Thymus (tissue), 11 donors: ENCODE measurements at regions not wholly inside any gene's neighbourhood (a gene's known extent, or its start where the extent isn't known, plus 50 kb on each side); places are given as distances from the start of the nearest gene placed in this dataset.
A peak's percentile ranks its signal among the peaks of the same experiment; 100 is the strongest.

ENCODE experiments used
- DNase-seq, 9 donors: peaks; one replicate each; pipeline ENCODE4 v3.0.0-alpha.2; 2013; ENCODE audit warnings: low spot score in 9 of 9, low read depth in 6 of 9, missing footprints in 1 of 9
- H3K27ac ChIP-seq, 2 donors: one replicate each; pipeline ENCODE4 v1.5.1; 2013; ENCODE audit warnings: control low read depth in 1 of 2, low read depth in 1 of 2, low read length in 1 of 2, mild to moderate bottlenecking in 1 of 2, moderate library complexity in 1 of 2
- H3K27me3 ChIP-seq, 2 donors: one replicate each; pipeline ENCODE4 v1.5.1; 2013; ENCODE audit warnings: low read length in 1 of 2; ENCODE audit not compliant: control insufficient read depth in 2 of 2, insufficient read depth in 1 of 2
- H3K36me3 ChIP-seq, 2 donors: one replicate each; pipeline ENCODE4 v1.5.1; 2013; ENCODE audit warnings: low read length in 1 of 2, mild to moderate bottlenecking in 1 of 2, moderate library complexity in 1 of 2; ENCODE audit not compliant: control insufficient read depth in 2 of 2, insufficient read depth in 2 of 2
- H3K4me1 ChIP-seq, 2 donors: one replicate each; pipeline ENCODE4 v1.5.1; 2013; ENCODE audit warnings: low read length in 2 of 2; ENCODE audit not compliant: control insufficient read depth in 2 of 2, insufficient read depth in 2 of 2
- H3K4me3 ChIP-seq, 2 donors: one replicate each; pipeline ENCODE4 v1.5.1; 2013; ENCODE audit warnings: low read length in 2 of 2, control low read depth in 1 of 2, mild to moderate bottlenecking in 1 of 2
- H3K9me3 ChIP-seq, 2 donors: one replicate each; pipeline ENCODE4 v1.5.1; 2013; ENCODE audit warnings: low read length in 1 of 2, mild to moderate bottlenecking in 1 of 2; ENCODE audit not compliant: control insufficient read depth in 2 of 2, insufficient read depth in 1 of 2
- WGBS: extraction: QIAGEN DNeasy Blood & Tissue Kit; methylation state at CpG from one replicate; pipeline ENCODE4 v1.1.7; 2013; 5-methylcytosine and 5-hydroxymethylcytosine counted together
- donor health status: healthy.

DNA sequence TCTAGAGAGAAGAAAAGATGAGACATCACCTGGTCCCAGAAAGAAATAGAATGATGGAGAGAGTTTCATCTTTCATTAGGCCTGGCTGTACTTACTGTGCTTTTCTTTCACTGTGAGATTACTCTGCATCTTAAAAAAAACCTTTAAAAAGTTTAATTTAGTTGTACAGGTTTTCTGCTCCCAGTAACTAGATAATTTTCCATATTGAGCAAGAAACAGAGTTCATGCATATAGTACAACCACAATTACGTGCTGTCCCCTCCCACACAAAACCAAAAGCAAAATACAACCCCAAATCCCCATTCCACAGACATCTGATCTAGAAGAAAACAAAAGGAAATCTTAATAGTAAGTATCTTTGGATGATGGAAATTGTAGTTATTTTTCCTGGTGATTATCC, 371.2 kb downstream of the SH2D1A start:
- 67% methylated on average over 1 of the region's 1 CpG for WGBS
- H3K36me3 ChIP-seq, result no peaks in the 10 kb centered on the region
- DNase-seq, result no peak
- no peaks in the 10 kb centered on the region for H3K27me3 ChIP-seq
- H3K9me3 ChIP-seq, result no peaks in the 10 kb centered on the region
- no peak overlapping the region for H3K27ac ChIP-seq
- H3K4me1 ChIP-seq, result no peaks in the 10 kb centered on the region
- H3K4me3 ChIP-seq, result no peak overlapping the region

DNA sequence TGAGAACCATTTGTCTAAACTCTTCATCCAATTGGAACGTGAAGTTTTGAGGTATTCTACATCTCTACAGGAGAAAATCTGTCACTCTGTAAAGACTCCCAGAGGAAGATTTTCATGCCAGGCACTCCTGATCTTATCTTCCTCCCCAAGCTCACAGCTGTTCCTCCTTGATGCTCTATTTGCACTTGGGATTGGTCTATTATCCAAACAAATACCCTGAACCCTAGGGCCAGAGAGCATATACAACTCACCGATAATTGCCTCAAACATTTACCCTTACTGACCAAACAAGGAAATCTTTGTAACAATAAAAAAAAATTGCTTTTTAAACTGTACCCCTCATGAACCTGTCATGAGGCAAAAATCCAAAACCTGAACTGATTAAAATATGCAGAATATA, 372.7 kb downstream of the SH2D1A start:
- Histone ChIP-seq H3K27me3 (no peaks in the 10 kb centered on the region), H3K4me3 (no peak overlapping the region), H3K27ac (no peak overlapping the region), H3K36me3 (no peaks in the 10 kb centered on the region), H3K4me1 (no peaks in the 10 kb centered on the region), H3K9me3 (no peaks in the 10 kb centered on the region)
- 94% methylated on average over 2 of the region's 2 CpGs for WGBS
- DNase-seq, result no peak

DNA sequence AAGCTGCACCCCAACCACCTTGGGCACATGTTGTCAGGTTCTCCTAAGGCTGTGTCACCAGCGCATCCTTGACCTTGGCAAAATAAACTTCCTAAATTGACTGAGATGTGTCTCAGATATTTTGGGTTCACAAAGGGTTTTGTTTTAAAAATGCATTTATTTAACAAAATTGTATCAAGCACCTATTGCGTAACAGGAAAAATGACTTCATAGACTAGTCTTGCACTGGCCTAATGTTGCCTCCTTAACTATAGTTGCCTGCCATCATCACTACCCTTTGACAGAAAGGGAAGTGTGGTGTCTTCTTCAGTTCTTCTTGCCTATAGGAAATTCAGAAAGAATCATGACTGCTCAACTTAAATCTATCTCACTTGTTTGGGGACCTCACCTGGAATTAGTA, 374.2 kb downstream of the SH2D1A start:
- 99% methylated on average over 2 of the region's 2 CpGs for WGBS
- no peaks in the 10 kb centered on the region for H3K27me3 ChIP-seq
- H3K9me3 ChIP-seq, result no peaks in the 10 kb centered on the region
- H3K27ac ChIP-seq, result no peak overlapping the region
- no peak for DNase-seq
- H3K4me3 ChIP-seq, result no peak overlapping the region
- H3K4me1 ChIP-seq, result peaks cover 5 to 9% of the 10 kb centered on the region in 2 donors
- H3K36me3 ChIP-seq, result no peaks in the 10 kb centered on the region

DNA sequence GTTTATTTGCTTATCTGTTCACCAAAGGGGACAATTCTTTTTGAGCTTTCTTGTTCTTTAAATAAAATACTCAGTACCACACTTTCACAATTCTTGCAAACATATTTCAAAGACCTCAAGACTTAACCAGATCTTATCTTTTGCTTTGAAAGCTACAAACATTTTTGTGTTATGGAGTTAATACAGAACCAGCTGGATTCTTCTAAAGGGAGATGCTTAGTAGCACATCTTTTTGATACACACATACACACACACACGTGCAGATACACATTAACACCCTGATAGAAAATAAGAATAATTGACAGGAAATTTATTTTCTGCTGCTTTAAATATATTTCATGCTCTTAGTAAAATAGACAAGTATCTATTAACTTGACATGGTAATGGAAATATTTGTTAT, 379.1 kb downstream of the SH2D1A start:
- Histone ChIP-seq H3K27ac (peak overlapping the region in 1 of 2 donors; percentile 85), H3K4me1 (peaks cover 8 to 20% of the 10 kb centered on the region in 2 donors), H3K27me3 (no peaks in the 10 kb centered on the region), H3K4me3 (no peak overlapping the region), H3K36me3 (no peaks in the 10 kb centered on the region), H3K9me3 (no peaks in the 10 kb centered on the region)
- 9% methylated on average over 1 of the region's 1 CpG for WGBS
- peak in 6 of 9 donors; percentile 39 to 73 (median 44) for DNase-seq

DNA sequence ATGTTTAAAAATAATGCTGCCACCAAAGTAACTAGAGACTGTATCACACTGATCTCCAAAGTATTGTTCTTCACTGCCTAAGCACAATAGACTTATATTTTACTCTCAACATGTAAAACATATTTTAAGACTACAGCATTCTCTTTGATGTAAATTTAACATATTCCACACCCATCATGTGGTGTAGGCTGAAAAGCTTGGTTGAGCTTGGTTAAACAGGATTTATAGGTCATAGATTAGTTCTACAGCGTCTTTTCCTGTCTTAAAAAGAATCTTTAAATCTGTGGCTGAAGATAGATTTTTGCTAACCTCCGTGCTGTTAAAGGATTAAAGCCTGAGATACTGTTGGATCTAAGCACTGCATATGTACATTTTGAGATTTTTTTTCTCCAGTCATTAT, 379.9 kb downstream of the SH2D1A start:
- no peak overlapping the region for H3K4me3 ChIP-seq
- H3K4me1 ChIP-seq, result peaks cover 8 to 20% of the 10 kb centered on the region in 2 donors
- DNase-seq, result peak in 6 of 9 donors; percentile 28 to 67 (median 34)
- H3K36me3 ChIP-seq, result no peaks in the 10 kb centered on the region
- H3K9me3 ChIP-seq, result no peaks in the 10 kb centered on the region
- WGBS, result 8% methylated on average over 2 of the region's 2 CpGs
- peak overlapping the region in 1 of 2 donors; percentile 85 for H3K27ac ChIP-seq
- H3K27me3 ChIP-seq, result no peaks in the 10 kb centered on the region

DNA sequence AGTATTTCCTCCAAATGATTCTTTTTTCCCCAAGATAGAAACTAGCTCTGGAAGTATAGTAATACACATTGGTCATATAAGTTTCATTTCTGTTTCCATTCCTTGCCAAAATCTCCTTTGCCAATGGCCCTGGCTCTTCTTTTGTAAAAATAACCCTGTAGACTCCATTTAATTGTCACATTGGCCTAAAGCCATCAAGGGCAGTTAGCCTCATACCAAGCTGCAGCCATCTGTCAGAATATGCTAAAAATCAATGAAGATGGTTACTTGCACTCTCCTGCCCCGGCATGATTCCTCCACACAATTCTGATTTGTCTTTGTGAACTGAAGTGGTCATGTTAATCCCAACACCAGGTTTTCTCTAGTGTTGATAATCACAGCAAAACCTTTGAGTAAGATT, 380.5 kb downstream of the SH2D1A start:
- Histone ChIP-seq H3K36me3 (no peaks in the 10 kb centered on the region), H3K4me1 (peaks cover 8 to 20% of the 10 kb centered on the region in 2 donors), H3K27ac (peak overlapping the region in 1 of 2 donors; percentile 85), H3K4me3 (no peak overlapping the region), H3K9me3 (no peaks in the 10 kb centered on the region), H3K27me3 (no peaks in the 10 kb centered on the region)
- WGBS, result 97% methylated on average over 1 of the region's 1 CpG
- no peak for DNase-seq

DNA sequence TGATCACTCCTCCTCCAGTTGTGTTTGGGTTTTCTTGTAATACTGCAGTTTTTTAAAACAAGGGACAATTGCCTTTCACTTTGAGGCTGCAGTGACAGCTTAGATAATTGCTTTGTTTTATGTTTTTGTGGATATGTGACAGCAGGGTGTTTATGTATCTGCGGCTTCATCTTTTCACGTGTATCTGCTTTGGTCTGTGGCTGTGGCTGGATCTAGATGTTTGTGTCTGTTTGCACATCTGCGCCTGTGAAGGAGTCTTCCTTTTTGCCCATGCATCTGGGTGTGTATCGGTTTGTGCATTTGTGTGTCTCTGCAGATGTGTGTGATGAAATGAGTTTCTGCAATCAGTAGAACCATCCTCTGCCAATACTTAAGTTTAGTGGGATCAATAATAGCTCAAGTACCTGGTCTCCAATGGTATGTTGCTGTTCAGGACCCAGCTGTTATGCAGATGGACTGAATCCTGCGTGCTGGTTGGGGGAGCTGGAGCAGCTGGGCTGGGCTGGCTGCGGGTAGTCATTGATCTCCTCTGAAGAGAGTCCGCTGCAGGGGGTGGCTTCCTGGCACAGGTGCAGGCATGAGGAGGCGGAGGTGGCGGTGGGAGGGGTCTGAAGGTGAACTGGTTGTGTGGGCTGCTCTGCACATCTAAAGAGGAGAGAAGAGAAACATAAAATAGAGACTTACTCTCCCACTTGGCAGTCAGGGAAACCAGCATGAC, 390.3 kb downstream of the SH2D1A start:
- peaks cover 13 to 42% of the 10 kb centered on the region in 2 donors for H3K4me1 ChIP-seq
- 7% methylated on average over 9 of the region's 9 CpGs for WGBS

DNA sequence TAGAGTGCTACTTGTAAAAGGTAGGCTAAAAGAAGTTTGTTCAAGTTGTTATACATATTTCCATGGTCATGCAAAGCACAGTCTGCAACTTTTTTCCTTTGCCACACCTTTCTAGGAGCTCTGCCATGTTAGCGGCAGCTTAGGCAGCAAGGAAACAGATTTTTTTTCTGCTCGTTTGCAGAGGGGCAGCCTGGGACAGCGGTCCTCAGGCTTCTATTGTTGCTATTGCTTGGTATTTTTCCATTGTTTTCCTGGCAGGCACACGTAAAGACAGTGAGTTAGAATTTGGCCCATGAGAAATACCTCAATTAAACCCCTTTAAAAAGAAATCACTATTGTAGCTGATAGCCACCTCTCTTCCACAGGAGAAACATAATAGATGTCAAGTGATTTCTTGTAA, 391.4 kb downstream of the SH2D1A start:
- no peak for DNase-seq
- no peaks in the 10 kb centered on the region for H3K9me3 ChIP-seq
- no peak overlapping the region for H3K4me3 ChIP-seq
- H3K36me3 ChIP-seq, result no peaks in the 10 kb centered on the region
- WGBS, result 80% methylated on average over 4 of the region's 4 CpGs
- H3K27me3 ChIP-seq, result no peaks in the 10 kb centered on the region
- H3K27ac ChIP-seq, result peak overlapping the region; percentile 83 to 96
- peaks cover 12 to 37% of the 10 kb centered on the region in 2 donors for H3K4me1 ChIP-seq

More for the DNA sequence above, 390.3 kb downstream of the SH2D1A start:
- H3K4me3 ChIP-seq, result peak overlapping the region; percentile 4 to 32
- no peaks in the 10 kb centered on the region for H3K9me3 ChIP-seq
- peak; percentile 55 to 92 (median 83) for DNase-seq
- peak overlapping the region; percentile 84 to 96 for H3K27ac ChIP-seq
- H3K36me3 ChIP-seq, result no peaks in the 10 kb centered on the region
- H3K27me3 ChIP-seq, result no peaks in the 10 kb centered on the region

DNA sequence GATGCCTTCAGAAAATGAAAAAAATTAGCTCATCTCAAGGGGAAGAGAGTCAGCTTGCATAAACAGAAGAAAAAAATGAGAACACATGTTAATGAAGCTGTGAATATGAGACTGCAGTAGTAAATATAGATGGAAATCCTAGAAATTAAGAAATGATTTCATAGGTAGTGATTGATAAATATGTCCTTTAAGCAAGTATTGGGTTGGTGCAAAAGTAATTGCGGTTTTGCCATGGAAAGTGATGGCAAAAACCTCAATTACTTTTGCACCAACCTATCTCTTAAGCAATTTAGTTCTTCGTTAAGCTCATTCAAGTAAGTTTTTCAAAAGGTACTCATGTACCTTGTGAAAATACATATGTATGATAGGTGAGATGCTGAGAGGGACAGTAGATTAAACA, 400.9 kb downstream of the SH2D1A start:
- no peaks in the 10 kb centered on the region for H3K36me3 ChIP-seq
- DNase-seq, result no peak
- H3K4me1 ChIP-seq, result peaks cover 0 to 2% of the 10 kb centered on the region in 2 donors
- 94% methylated on average over 2 of the region's 2 CpGs for WGBS
- H3K27ac ChIP-seq, result no peak overlapping the region
- no peaks in the 10 kb centered on the region for H3K9me3 ChIP-seq
- no peak overlapping the region for H3K4me3 ChIP-seq
- no peaks in the 10 kb centered on the region for H3K27me3 ChIP-seq
